ENCODE measurements at regions not wholly inside any gene's neighbourhood (a gene's known extent, or its start where the extent isn't known, plus 50 kb on each side); places are given as distances from the start of the nearest gene placed in this dataset.

DNA sequence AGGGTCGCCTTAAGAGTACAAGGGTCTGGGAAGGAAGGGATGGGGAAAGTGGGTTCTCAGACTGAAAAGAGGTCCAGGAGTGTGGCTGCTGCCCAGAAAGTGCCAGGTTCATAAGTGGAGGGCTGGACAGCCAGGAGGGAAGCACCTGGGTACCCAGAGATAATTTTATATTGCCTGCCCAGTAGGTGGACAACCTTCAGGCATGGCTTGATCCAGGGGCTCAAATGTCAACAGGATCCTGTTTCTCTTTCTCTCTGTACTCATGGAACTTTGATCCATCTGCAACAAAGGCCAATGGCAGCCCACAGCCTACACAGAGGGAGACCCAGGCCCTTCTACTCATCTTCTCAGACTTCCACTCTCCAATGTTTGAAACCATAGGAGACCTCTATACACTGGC is 80.5 kb upstream of the GRK3 start:
- 82% methylated on average over 1 of the region's 1 CpG for WGBS
- no peak for DNase-seq (ENCODE audit: low spot score)
- no peak overlapping the region for H3K9ac ChIP-seq (ENCODE audit: low read depth in 1 of 2, low read length in 2 of 2)
- TF ChIP-seq JUND (IDR thresholded peaks at IDR 0.05) (no peak), FOXA1 (IDR thresholded peaks at IDR 0.05) (no peak), HNF4A (conservative IDR thresholded peaks at IDR 0.05) (no peak), GABPA (IDR thresholded peaks at IDR 0.05 in 1 of 2, conservative IDR thresholded peaks at IDR 0.05 in 1 of 2) (no peak), TAF1 (conservative IDR thresholded peaks at IDR 0.05) (no peak), ATF3 (IDR thresholded peaks at IDR 0.05) (no peak), RXRA (IDR thresholded peaks at IDR 0.05) (no peak), EGR1 (IDR thresholded peaks at IDR 0.05; ENCODE audit: low read depth in 2 of 2) (no peak), YY1 (IDR thresholded peaks at IDR 0.05) (no peak), RAD21 (IDR thresholded peaks at IDR 0.05) (no peak), HNF4G (IDR thresholded peaks at IDR 0.05) (no peak)
- TF ChIP-seq, protein P1, sequence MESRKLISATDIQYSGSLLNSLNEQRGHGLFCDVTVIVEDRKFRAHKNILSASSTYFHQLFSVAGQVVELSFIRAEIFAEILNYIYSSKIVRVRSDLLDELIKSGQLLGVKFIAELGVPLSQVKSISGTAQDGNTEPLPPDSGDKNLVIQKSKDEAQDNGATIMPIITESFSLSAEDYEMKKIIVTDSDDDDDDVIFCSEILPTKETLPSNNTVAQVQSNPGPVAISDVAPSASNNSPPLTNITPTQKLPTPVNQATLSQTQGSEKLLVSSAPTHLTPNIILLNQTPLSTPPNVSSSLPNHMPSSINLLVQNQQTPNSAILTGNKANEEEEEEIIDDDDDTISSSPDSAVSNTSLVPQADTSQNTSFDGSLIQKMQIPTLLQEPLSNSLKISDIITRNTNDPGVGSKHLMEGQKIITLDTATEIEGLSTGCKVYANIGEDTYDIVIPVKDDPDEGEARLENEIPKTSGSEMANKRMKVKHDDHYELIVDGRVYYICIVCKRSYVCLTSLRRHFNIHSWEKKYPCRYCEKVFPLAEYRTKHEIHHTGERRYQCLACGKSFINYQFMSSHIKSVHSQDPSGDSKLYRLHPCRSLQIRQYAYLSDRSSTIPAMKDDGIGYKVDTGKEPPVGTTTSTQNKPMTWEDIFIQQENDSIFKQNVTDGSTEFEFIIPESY (IDR thresholded peaks at IDR 0.05), result no peak
- TF ChIP-seq, protein P2, sequence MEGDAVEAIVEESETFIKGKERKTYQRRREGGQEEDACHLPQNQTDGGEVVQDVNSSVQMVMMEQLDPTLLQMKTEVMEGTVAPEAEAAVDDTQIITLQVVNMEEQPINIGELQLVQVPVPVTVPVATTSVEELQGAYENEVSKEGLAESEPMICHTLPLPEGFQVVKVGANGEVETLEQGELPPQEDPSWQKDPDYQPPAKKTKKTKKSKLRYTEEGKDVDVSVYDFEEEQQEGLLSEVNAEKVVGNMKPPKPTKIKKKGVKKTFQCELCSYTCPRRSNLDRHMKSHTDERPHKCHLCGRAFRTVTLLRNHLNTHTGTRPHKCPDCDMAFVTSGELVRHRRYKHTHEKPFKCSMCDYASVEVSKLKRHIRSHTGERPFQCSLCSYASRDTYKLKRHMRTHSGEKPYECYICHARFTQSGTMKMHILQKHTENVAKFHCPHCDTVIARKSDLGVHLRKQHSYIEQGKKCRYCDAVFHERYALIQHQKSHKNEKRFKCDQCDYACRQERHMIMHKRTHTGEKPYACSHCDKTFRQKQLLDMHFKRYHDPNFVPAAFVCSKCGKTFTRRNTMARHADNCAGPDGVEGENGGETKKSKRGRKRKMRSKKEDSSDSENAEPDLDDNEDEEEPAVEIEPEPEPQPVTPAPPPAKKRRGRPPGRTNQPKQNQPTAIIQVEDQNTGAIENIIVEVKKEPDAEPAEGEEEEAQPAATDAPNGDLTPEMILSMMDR (IDR thresholded peaks at IDR 0.05; ENCODE audit: low read depth, low read length, missing input control), result no peak
- TF ChIP-seq, protein P3, sequence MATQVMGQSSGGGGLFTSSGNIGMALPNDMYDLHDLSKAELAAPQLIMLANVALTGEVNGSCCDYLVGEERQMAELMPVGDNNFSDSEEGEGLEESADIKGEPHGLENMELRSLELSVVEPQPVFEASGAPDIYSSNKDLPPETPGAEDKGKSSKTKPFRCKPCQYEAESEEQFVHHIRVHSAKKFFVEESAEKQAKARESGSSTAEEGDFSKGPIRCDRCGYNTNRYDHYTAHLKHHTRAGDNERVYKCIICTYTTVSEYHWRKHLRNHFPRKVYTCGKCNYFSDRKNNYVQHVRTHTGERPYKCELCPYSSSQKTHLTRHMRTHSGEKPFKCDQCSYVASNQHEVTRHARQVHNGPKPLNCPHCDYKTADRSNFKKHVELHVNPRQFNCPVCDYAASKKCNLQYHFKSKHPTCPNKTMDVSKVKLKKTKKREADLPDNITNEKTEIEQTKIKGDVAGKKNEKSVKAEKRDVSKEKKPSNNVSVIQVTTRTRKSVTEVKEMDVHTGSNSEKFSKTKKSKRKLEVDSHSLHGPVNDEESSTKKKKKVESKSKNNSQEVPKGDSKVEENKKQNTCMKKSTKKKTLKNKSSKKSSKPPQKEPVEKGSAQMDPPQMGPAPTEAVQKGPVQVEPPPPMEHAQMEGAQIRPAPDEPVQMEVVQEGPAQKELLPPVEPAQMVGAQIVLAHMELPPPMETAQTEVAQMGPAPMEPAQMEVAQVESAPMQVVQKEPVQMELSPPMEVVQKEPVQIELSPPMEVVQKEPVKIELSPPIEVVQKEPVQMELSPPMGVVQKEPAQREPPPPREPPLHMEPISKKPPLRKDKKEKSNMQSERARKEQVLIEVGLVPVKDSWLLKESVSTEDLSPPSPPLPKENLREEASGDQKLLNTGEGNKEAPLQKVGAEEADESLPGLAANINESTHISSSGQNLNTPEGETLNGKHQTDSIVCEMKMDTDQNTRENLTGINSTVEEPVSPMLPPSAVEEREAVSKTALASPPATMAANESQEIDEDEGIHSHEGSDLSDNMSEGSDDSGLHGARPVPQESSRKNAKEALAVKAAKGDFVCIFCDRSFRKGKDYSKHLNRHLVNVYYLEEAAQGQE (IDR thresholded peaks at IDR 0.05), result no peak
- TF ChIP-seq, protein P4, sequence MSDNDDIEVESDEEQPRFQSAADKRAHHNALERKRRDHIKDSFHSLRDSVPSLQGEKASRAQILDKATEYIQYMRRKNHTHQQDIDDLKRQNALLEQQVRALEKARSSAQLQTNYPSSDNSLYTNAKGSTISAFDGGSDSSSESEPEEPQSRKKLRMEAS (IDR thresholded peaks at IDR 0.05), result no peak
- H3K27ac ChIP-seq (ENCODE audit: low read depth in 1 of 2, low read length in 2 of 2), result no peak overlapping the region
- no peak overlapping the region for H3K4me3 ChIP-seq (ENCODE audit: low read depth in 1 of 3, low read length in 3 of 3)
- no peaks in the 10 kb centered on the region for H3K9me3 ChIP-seq (ENCODE audit: control insufficient read depth in 4 of 4, low read length in 3 of 4)
- peaks cover 0 to 2% (median 0%) of the 10 kb centered on the region in 4 donors for H3K4me1 ChIP-seq (ENCODE audit: control insufficient read depth in 4 of 4, insufficient read depth in 4 of 4, low read length in 3 of 4)
- peaks cover 0 to 3% (median 0%) of the 10 kb centered on the region in 4 donors for H3K36me3 ChIP-seq (ENCODE audit: control insufficient read depth in 4 of 4, insufficient read depth in 3 of 4, low read depth in 1 of 4, low read length in 3 of 4)
- no peaks in the 10 kb centered on the region for H3K27me3 ChIP-seq (ENCODE audit: control insufficient read depth in 4 of 4, insufficient read depth in 4 of 4, low read length in 3 of 4)
